Cardiac fibroblast (primary cell): ENCODE measurements at regions not wholly inside any gene's neighbourhood (a gene's known extent, or its start where the extent isn't known, plus 50 kb on each side); places are given as distances from the start of the nearest gene placed in this dataset.

Experiments
- DNase-seq, 2 donors: peaks; one replicate each; pipeline versions ENCODE4 v3.0.0 to v3.0.0-alpha.2; 2010; ENCODE audit warnings: low read depth in 2 of 2
- H3K4me3 ChIP-seq, 2 donors: replicated peaks in 1 of 2; 1 replicate in 1 of 2; 2 replicates in 1 of 2; pipeline ENCODE4 v1.5.1; 2011; ENCODE audit warnings: low read depth in 2 of 2, low read length in 2 of 2, mild to moderate bottlenecking in 2 of 2, moderate library complexity in 1 of 2
- TF ChIP-seq, protein P1 (sequence below): IDR thresholded peaks from one replicate; pipeline ENCODE4 v1.5.1; 2011; ENCODE audit warnings: low read depth, mild to moderate bottlenecking, low read length, inconsistent platforms

DNA sequence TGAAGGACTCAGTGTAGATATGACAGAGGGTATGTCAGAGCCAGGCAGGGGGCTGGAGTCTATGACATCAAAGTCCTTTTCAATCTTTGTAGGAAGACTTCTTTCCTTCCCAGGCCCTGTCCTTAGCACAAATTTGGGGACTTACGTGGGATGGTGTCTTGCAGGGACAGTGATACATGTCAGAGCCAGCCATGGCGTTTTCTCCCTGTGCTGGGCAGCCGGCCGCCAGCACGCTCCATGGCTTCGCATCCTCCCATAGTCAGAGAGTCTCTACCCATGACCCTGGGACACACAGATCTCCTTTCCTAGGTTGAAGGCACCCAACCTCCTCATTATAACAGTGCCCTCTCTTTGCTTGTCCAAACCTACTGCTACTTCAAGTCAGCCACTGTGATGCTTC is 156.9 kb upstream of the MYCN start:
- no peak overlapping the region for H3K4me3 ChIP-seq
- DNase-seq, result no peak
- TF ChIP-seq, protein P1, sequence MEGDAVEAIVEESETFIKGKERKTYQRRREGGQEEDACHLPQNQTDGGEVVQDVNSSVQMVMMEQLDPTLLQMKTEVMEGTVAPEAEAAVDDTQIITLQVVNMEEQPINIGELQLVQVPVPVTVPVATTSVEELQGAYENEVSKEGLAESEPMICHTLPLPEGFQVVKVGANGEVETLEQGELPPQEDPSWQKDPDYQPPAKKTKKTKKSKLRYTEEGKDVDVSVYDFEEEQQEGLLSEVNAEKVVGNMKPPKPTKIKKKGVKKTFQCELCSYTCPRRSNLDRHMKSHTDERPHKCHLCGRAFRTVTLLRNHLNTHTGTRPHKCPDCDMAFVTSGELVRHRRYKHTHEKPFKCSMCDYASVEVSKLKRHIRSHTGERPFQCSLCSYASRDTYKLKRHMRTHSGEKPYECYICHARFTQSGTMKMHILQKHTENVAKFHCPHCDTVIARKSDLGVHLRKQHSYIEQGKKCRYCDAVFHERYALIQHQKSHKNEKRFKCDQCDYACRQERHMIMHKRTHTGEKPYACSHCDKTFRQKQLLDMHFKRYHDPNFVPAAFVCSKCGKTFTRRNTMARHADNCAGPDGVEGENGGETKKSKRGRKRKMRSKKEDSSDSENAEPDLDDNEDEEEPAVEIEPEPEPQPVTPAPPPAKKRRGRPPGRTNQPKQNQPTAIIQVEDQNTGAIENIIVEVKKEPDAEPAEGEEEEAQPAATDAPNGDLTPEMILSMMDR, result no peak

GRCh38 chr2:15784106-15784885 is 156.1 kb upstream of the MYCN start:
- TF ChIP-seq, protein P1, result no peak
- no peak for DNase-seq
- H3K4me3 ChIP-seq, result no peak overlapping the region

GRCh38 chr2:15784886-15785801 is 155.2 kb upstream of the MYCN start:
- TF ChIP-seq, protein P1, result no peak
- DNase-seq, result no peak
- H3K4me3 ChIP-seq, result no peak overlapping the region

GRCh38 chr2:15786003-15786654 is 154.2 kb upstream of the MYCN start:
- H3K4me3 ChIP-seq, result no peak overlapping the region
- TF ChIP-seq, protein P1, result no peak
- DNase-seq, result no peak

DNA sequence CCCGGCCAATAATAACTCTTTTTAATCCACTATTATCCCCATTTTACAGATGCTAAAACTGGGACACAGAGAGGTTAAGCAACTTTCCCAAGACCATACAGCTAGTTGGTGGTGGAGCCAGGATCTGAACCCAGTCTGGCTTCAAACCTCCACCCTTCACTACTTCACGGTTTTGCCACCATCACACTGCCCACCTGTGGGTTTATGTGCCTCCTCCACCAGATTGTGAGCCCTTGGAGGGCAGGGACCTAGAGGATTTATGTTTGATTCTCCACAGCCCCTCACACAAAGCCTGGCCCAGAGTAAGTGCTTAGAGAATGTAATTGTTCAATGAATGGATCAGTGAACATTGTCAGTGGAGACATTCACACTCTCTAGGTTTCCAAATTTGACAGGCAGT is 153.4 kb upstream of the MYCN start:
- H3K4me3 ChIP-seq, result no peak overlapping the region
- DNase-seq, result no peak
- TF ChIP-seq, protein P1, result no peak

DNA sequence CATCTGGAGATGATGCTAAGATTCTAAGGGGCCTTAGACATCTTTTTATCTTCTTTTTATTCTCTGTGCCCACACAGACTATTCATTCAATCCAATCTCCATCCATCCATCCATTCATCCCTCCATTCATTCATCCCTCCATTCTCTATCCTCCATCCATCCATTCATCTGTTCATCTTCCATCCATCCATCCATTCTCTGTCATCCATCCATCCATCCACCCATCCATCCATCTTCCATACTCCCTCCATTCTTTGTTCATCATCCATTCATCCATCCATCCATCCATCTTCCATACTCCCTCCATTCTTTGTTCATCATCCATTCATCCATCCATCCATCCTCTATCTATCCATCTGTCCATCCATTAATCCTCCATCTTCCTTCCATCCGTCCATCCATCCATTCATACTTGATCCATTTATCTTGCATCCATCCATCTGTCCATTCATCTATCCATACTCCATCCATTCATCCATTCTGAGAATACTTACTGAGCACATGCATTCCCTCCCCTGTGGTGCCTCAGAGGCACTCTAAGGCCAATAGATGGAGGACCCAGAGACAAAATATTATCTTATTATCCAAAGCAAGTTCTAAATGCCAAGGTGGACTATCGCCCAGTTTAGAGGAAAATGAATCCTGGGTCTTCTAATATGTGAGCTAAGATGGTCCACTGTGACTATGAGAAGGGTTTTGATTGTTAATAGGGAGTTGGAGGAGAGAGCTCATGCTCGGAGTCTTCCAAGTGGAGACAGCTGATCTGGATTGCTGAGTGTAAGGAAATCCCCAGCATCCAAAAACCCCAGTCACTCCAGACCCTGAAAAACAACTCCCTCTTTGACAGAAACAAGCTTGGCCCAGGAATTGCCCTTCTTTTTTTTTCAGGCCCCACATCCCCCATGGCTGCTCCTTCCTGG is 152.6 kb upstream of the MYCN start:
- TF ChIP-seq, protein P1, result no peak
- no peak for DNase-seq
- H3K4me3 ChIP-seq, result no peak overlapping the region
